ENCODE measurements at regions not wholly inside any gene's neighbourhood (a gene's known extent, or its start where the extent isn't known, plus 50 kb on each side); places are given as distances from the start of the nearest gene placed in this dataset.

DNA sequence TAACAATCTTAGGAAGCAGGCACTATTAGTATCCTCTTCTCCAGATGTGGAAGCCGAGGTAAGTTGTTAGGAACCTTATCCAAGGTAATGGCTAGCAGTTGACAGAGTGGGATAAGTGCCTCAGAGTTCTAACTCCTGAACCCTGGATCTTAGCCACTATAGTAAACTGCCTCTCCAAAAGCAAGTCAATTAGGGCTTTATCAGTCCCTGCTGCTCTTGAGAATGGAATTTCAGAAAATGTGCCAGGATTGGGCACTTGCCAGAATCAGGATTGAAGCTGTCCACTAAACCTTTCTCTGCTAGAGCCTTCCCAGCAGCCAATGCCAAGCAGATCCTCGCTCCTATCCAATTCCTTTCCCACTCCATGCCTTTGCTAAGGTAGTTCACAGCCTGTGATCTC lies 777.5 kb upstream of the POM121L12 start:
- no peak overlapping the region for H3K9ac ChIP-seq (ENCODE audit: low read length)
- 0 out of 2 replicates have a peak, but pooled peaks cover 2% of the 10 kb centered on the region for H3K9me3 ChIP-seq (ENCODE audit: low read length)
- H3K79me2 ChIP-seq (ENCODE audit: insufficient read depth, low read length) = no peaks in the 10 kb centered on the region
- no peaks in the 10 kb centered on the region for H3F3A ChIP-seq (ENCODE audit: insufficient read depth, low read length)
- H2AFZ ChIP-seq (ENCODE audit: low read length) = no peak overlapping the region
- H3K27ac ChIP-seq (ENCODE audit: low read depth, low read length, poor library complexity, severe bottlenecking) = no peak overlapping the region
- H3K4me1 ChIP-seq (ENCODE audit: insufficient read depth, low read length, severe bottlenecking) = peaks cover 26% of the 10 kb centered on the region
- no peaks in the 10 kb centered on the region for H3K27me3 ChIP-seq (ENCODE audit: insufficient read depth, low read length)
- no peaks in the 10 kb centered on the region for H3K36me3 ChIP-seq (ENCODE audit: insufficient read depth, low read length)
- H3K4me2 ChIP-seq (ENCODE audit: low read length) = no peak overlapping the region
- H4K20me1 ChIP-seq (ENCODE audit: insufficient read depth, low read length) = no peaks in the 10 kb centered on the region
- H3K4me3 ChIP-seq (ENCODE audit: low read depth, low read length, poor library complexity, severe bottlenecking) = no peak overlapping the region
- TF ChIP-seq, protein P1, sequence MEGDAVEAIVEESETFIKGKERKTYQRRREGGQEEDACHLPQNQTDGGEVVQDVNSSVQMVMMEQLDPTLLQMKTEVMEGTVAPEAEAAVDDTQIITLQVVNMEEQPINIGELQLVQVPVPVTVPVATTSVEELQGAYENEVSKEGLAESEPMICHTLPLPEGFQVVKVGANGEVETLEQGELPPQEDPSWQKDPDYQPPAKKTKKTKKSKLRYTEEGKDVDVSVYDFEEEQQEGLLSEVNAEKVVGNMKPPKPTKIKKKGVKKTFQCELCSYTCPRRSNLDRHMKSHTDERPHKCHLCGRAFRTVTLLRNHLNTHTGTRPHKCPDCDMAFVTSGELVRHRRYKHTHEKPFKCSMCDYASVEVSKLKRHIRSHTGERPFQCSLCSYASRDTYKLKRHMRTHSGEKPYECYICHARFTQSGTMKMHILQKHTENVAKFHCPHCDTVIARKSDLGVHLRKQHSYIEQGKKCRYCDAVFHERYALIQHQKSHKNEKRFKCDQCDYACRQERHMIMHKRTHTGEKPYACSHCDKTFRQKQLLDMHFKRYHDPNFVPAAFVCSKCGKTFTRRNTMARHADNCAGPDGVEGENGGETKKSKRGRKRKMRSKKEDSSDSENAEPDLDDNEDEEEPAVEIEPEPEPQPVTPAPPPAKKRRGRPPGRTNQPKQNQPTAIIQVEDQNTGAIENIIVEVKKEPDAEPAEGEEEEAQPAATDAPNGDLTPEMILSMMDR (IDR thresholded peaks at IDR 0.05; ENCODE audit: low read length) = no peak
- H3K9me2 ChIP-seq (ENCODE audit: low read depth, low read length) = no peaks in the 10 kb centered on the region

DNA sequence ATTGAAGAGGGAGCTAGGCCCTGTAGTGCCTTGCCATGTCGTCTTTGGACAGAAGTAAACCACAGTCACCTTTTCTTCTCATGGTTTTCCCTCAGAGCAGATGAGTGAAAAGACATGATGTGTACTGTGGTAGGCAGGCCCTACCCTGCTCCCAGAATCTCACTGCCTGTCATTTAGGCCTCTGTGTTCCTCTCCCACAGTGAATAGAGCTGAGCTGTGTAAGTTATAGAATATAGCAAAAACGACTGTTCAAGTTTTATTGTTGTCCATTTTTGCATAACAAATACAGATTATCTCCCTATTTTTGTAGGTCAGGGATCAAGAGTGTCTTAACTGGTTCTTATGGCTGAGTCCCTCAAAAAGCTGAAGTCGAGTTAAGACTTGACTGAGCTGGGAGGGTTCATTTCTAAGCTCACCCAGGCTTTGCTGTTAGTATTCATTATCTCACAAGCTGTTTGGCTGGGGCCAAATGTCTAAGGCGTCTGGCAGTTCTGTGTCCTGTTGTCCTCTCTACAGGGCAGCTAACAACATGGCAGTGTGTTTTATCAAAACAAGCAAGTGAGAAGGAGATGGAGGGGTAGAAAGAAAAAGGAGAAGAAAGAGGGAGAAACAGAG lies 780.9 kb upstream of the POM121L12 start:
- Histone ChIP-seq H4K20me1 (ENCODE audit: insufficient read depth, low read length) (no peaks in the 10 kb centered on the region), H3K4me3 (ENCODE audit: low read depth, low read length, poor library complexity, severe bottlenecking) (no peak overlapping the region), H3K79me2 (ENCODE audit: insufficient read depth, low read length) (no peaks in the 10 kb centered on the region), H3K27ac (ENCODE audit: low read depth, low read length, poor library complexity, severe bottlenecking) (peak overlapping the region; percentile 6), H3K4me1 (ENCODE audit: insufficient read depth, low read length, severe bottlenecking) (peaks cover 25% of the 10 kb centered on the region), H3K36me3 (ENCODE audit: insufficient read depth, low read length) (no peaks in the 10 kb centered on the region), H3K9me2 (ENCODE audit: low read depth, low read length) (no peaks in the 10 kb centered on the region), H3K9me3 (ENCODE audit: low read length) (0 out of 2 replicates have a peak, but pooled peaks cover 2% of the 10 kb centered on the region), H3F3A (ENCODE audit: insufficient read depth, low read length) (no peaks in the 10 kb centered on the region), H3K9ac (ENCODE audit: low read length) (no peak overlapping the region; the same call in 1 of the 2 replicates), H3K27me3 (ENCODE audit: insufficient read depth, low read length) (no peaks in the 10 kb centered on the region), H3K4me2 (ENCODE audit: low read length) (no peak overlapping the region), H2AFZ (ENCODE audit: low read length) (peak overlapping the region; percentile 90)
- TF ChIP-seq, protein P1 (IDR thresholded peaks at IDR 0.05; ENCODE audit: low read length) = no peak
- TF ChIP-seq EZH2 (IDR thresholded peaks at IDR 0.05; ENCODE audit: borderline replicate concordance, low read length) = no peak

DNA sequence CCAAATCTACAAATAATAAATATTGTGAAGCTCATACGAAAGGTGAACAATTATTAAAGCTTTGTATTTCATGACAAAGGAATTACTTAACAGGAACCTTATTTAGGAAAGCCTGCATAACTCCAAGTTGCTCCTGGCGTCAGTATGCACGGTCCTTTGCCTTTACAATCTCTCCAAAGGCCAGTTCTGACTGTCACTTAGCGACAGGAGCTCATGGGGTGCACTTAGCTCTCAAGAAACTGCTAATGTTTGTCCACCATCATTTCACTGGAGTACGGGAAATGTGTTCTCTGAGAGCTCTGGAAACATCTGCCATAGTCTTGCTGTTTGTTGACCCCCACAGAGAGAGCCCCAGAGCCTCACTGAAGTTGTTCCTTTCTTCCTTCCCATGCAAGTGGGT lies 781.5 kb upstream of the POM121L12 start:
- H3K4me3 ChIP-seq (ENCODE audit: low read depth, low read length, poor library complexity, severe bottlenecking) = no peak overlapping the region
- no peaks in the 10 kb centered on the region for H3F3A ChIP-seq (ENCODE audit: insufficient read depth, low read length)
- no peak overlapping the region for H3K27ac ChIP-seq (ENCODE audit: low read depth, low read length, poor library complexity, severe bottlenecking)
- no peak for TF ChIP-seq EZH2 (IDR thresholded peaks at IDR 0.05; ENCODE audit: borderline replicate concordance, low read length)
- TF ChIP-seq, protein P1 (IDR thresholded peaks at IDR 0.05; ENCODE audit: low read length) = no peak
- H3K9me2 ChIP-seq (ENCODE audit: low read depth, low read length) = no peaks in the 10 kb centered on the region
- H3K4me2 ChIP-seq (ENCODE audit: low read length) = no peak overlapping the region
- no peaks in the 10 kb centered on the region for H3K36me3 ChIP-seq (ENCODE audit: insufficient read depth, low read length)
- H3K9me3 ChIP-seq (ENCODE audit: low read length) = no peaks in the 10 kb centered on the region
- H4K20me1 ChIP-seq (ENCODE audit: insufficient read depth, low read length) = no peaks in the 10 kb centered on the region
- peak overlapping the region; percentile 90 for H2AFZ ChIP-seq (ENCODE audit: low read length)
- peaks cover 27% of the 10 kb centered on the region for H3K4me1 ChIP-seq (ENCODE audit: insufficient read depth, low read length, severe bottlenecking)
- H3K9ac ChIP-seq (ENCODE audit: low read length) = no peak overlapping the region; the same call in 1 of the 2 replicates
- no peaks in the 10 kb centered on the region for H3K27me3 ChIP-seq (ENCODE audit: insufficient read depth, low read length)
- H3K79me2 ChIP-seq (ENCODE audit: insufficient read depth, low read length) = no peaks in the 10 kb centered on the region

Measured in OCI-LY1 (cell line).